Fibroblast of skin of right quadriceps (primary cell): ENCODE measurements at regions not wholly inside any gene's neighbourhood (a gene's known extent, or its start where the extent isn't known, plus 50 kb on each side); places are given as distances from the start of the nearest gene placed in this dataset.
"Not testable (repeated sequence)": the region's sequence is repeated elsewhere in the genome, so short reads cannot be mapped to it uniquely, and the experiment has no call there.

ENCODE experiments used
- DNase-seq: peaks from one replicate; pipeline ENCODE4 v3.0.0-alpha.2; 2013

DNA sequence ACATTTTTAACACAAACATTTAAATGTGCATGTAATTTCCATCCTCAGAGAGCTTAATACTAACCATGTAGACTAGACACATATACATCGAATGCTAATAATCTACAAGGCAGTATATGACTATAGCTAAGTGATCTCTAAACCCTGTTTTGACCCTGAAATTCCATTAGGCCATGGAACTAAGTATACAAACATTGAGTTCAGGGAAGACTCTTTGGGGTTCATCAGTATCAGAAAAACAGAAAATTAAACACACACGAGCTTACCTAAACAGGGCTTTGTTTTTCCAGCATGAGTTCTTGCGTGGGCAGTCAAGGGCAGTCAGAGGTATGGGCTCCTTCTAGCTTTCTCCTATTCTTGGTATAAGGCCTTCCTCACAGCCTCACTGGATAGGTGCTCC is 106.0 kb upstream of the COPS8 start:
- no peak for DNase-seq

- no peak for DNase-seq
Measured at GRCh38 chr2:236980961-236981360, 104.7 kb upstream of the COPS8 start.

- no peak for DNase-seq
Measured at GRCh38 chr2:236981701-236982485, 103.8 kb upstream of the COPS8 start.

- no peak for DNase-seq
Measured at GRCh38 chr2:236982693-236983455, 102.8 kb upstream of the COPS8 start.

- peak; percentile 40 for DNase-seq
Measured at GRCh38 chr2:236984046-236984445, 101.6 kb upstream of the COPS8 start.

DNA sequence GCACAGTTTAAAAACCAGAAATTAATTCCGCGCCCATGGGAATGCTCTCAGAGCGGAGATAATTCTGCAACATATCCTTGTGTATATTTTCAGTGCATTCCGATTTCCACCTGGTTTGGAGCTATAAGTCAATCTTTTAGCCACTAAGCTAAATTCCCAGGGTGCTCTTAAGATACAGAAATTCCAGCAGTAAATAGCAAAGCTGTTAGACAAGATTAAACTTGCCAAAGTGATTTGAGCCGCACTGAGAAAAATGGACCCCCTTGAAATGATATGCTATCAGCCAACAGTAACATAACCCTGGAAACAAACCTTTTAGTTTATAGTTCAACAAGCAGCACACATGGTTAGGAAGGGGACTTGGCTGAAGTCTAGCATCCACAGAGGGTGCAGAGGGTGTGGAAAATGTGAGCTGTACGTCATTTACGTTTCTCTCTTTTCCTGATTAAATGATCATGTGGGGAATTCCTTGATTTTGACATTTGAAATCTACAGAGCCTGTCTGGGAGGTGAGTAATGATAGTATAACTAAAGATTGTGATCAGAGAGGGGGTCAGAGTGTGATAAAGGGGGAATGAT is 99.8 kb upstream of the COPS8 start:
- peak; percentile 18 for DNase-seq

GRCh38 chr2:236986524-236987330 is 99.0 kb upstream of the COPS8 start:
- DNase-seq: no peak

DNA sequence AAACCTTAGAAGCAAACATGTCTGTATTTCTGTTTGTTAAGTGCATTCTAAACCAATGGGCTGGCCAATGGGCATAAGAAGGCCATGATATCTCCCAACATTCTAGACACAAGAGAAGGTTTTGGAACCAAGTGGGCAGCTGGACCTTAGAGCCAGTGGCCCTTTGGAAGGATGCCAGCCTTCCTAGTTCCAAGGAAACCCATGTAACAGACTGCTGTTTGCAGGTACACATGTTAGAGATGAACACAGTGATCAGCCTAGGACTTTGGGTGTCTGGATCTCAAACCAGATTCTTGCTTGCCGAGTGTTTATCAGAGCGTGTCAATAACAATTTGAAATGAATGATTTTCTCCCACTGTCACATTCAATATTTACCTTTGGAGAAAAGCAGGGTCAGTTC is 97.5 kb upstream of the COPS8 start:
- no peak for DNase-seq

- peak; percentile 37 for DNase-seq
Measured at GRCh38 chr2:236988690-236989624, 96.7 kb upstream of the COPS8 start.

DNA sequence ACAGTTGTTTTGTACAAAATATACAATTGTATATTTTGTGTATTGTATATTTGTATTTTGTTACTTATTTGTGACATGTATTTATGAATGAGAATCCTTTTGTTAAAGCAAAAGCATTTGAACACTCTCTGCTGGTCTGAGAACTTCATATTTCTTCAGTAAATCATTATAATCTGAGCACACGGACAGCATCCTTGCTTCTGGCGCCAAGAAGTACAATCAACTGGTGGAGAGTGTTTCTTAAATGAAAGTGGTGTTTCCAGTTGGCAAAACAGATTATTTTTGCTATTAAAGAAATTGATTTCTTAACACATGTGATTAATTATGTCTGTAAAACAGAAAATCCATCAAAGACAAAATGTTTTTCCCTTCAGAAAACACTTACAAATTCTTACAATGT is 95.1 kb upstream of the COPS8 start:
- no peak for DNase-seq

- DNase-seq: no peak
Measured at GRCh38 chr2:236991874-236992273, 93.8 kb upstream of the COPS8 start.

GRCh38 chr2:236993286-236993685 is 92.4 kb upstream of the COPS8 start:
- DNase-seq: no peak

GRCh38 chr2:236994361-236994760 is 91.3 kb upstream of the COPS8 start:
- no peak for DNase-seq

DNA sequence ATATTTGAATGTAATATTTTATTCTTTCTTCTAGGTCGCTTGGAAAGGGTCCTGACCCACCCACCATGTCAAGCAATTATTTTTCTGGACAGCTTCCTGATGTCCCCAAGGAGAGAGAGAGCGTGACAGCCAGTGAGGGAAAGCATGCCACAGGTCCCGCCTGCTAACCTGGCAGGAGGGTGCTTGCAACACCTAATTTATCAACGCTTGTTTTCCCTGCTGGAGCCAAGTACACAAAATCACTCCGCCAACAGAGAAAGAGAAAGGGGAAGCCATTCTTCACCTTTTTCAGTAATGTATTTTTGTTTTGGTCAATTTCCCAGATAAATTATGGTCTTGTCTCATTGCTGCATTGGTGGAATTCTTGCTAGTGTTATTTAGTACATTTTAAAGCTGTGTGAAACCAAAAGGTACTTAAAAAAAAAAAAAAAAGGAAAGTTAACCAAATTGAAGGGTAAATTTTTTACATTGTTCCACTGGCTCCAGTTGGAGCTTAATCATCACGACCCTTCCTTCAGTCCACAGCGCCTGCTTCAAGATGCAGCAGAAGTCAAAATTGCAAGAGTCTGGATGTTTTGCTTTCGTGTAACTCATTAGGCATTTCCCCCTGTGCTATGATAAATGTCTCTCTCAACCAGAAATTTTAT is 88.5 kb upstream of the COPS8 start:
- DNase-seq: peak; percentile 51

DNA sequence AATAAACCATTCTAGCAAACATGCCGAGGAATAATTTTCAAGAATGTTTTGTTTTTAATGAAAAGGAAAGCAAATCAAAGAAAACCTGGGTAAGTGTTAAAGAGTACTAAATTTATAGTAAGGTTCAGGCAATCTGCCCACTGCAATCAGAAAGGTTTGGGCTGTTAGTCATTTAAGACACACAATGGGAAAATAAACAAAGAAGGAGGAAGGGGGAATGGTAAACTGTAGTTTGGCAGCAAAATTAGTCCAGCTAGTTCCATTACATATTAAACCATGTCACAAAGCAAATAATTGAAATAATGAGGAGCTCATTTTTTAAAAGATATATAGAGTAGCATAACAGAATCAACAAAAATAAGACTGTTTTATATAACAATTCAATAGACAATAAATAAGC is 87.5 kb upstream of the COPS8 start:
- DNase-seq: peak; percentile 46

DNA sequence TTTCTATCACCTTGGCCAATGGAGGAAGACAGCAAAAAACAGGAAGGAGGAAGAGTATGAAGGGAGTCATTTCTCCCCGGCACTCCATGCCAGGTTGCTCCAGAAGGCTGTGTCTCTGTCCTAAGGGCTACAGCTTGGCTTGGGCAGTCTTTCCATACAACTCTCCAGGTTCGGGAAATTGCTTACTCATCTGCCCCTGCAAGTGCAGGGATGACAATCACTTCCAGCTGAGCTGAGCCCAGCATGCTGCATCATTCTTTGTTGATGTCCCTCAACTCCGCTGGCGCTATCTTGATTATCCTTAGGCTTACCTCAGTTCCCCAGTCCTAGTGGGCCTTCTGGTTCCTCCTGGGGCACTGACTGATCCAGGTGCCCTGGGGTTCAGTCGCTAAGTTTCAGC is 86.9 kb upstream of the COPS8 start:
- DNase-seq: peak; percentile 38

GRCh38 chr2:237000481-237000880 is 85.2 kb upstream of the COPS8 start:
- no peak for DNase-seq

DNA sequence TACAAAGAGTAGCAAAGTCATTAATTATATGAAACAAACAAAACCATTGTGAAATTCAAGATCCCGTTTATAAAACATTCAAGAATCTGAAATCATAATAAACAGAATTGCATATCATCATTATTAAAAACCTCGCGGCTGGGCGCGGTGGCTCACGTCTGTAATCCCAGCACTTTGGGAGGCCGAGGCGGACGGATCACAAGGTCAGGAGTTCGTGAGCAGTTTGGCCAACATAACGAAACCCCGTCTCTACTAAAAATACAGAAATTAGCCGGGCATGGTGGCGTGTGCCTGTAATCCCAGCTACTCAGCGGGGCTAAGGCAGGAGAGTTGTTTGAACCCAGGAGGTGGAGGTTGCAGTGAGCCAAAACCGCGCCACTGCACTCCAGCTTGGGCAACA is 80.3 kb upstream of the COPS8 start:
- DNase-seq: not testable (repeated sequence)

DNA sequence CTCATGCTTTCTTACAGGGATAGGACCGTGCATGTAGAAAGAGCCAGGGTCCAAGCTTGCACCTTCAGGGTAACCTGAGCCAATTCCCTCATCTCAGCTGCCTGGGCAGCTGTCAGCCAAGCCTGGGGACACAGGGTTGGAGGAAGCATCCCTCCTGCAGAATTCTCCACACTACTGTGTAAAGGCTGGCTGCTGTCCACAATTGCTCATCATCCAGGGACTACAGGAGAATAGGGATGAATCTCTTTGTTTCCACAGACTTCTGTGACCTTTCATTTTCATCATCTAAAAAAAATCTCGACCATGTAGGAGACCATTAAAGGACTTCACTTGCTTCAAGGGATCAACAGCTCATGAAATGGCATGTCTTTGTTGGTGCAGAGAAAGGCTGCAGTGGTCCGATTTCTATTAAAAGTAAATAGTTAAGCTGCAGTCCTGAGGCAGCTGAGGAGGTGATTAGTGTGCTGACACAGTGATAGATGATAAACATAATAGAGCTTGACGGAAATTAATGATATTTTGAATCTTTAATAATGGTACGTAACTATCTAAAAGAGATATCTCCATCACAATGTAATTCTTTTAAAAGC is 74.4 kb upstream of the COPS8 start:
- peak; percentile 35 for DNase-seq

GRCh38 chr2:237012004-237012403 is 73.7 kb upstream of the COPS8 start:
- no peak for DNase-seq
